Chondrocyte (in vitro differentiated cells): ENCODE measurements at regions not wholly inside any gene's neighbourhood (a gene's known extent, or its start where the extent isn't known, plus 50 kb on each side); places are given as distances from the start of the nearest gene placed in this dataset.
"Not testable (repeated sequence)": the region's sequence is repeated elsewhere in the genome, so short reads cannot be mapped to it uniquely, and the experiment has no call there.

Experiments used
- DNase-seq: peaks from one replicate; pipeline ENCODE4 v3.0.0; 2021; ENCODE audit warnings: mixed read lengths, low spot score
- H3K27ac Mint-ChIP-seq: one replicate; pipeline ENCODE4 v1.8.0; 2021; ENCODE audit warnings: mild to moderate bottlenecking, moderate library complexity, mixed read lengths; ENCODE audit not compliant: unreplicated experiment
- H3K27me3 Mint-ChIP-seq: 2 replicates; pipeline ENCODE4 v1.8.0; 2021; ENCODE audit warnings: low read depth, mixed read lengths
- H3K36me3 Mint-ChIP-seq: 2 replicates; pipeline ENCODE4 v1.8.0; 2021; ENCODE audit warnings: low read depth, mixed read lengths
- H3K4me1 Mint-ChIP-seq: 2 replicates; pipeline ENCODE4 v1.8.0; 2021; ENCODE audit warnings: low read depth, mild to moderate bottlenecking, mixed read lengths
- H3K4me3 Mint-ChIP-seq: one replicate; pipeline ENCODE4 v1.8.0; 2021; ENCODE audit warnings: mild to moderate bottlenecking, moderate library complexity, mixed read lengths; ENCODE audit not compliant: unreplicated experiment
- H3K9me3 Mint-ChIP-seq: 2 replicates; pipeline ENCODE4 v1.8.0; 2021; ENCODE audit warnings: low read depth, mixed read lengths
- TF ChIP-seq, protein P1 (sequence below): fragments of 200-600 bp; sonication (generic); IDR thresholded peaks from 2 replicates; pipeline ENCODE4 v1.5.0; 2021; ENCODE audit warnings: antibody characterized with exemption, mild to moderate bottlenecking, moderate library complexity

DNA sequence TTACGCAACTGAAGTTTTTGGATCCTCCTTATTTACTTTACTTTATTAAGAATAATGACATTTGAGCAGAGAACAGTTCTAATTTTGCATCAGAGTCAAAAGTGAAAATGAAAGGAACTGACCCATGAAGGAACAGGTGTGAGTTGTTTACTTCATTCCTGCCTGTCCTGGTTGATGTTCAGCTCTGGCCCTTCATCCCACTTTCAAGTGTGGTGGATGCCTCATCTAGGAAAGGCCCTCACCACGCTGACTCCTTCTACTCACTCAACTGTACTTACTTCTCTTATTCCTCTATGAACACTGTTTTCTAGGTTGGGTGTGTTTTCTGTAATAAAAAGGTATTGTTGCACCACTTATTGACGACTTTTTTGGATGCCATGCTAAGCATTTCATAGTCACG is 61.8 kb upstream of the PLEKHG4B start:
- DNase-seq = no peak
- Mint-ChIP-seq H3K9me3 (peaks cover 9% of the 10 kb centered on the region), H3K27me3 (peaks cover 66% of the 10 kb centered on the region), H3K27ac (no peak overlapping the region), H3K4me1 (no peaks in the 10 kb centered on the region), H3K4me3 (no peak overlapping the region), H3K36me3 (peaks cover 3% of the 10 kb centered on the region)
- TF ChIP-seq, protein P1, sequence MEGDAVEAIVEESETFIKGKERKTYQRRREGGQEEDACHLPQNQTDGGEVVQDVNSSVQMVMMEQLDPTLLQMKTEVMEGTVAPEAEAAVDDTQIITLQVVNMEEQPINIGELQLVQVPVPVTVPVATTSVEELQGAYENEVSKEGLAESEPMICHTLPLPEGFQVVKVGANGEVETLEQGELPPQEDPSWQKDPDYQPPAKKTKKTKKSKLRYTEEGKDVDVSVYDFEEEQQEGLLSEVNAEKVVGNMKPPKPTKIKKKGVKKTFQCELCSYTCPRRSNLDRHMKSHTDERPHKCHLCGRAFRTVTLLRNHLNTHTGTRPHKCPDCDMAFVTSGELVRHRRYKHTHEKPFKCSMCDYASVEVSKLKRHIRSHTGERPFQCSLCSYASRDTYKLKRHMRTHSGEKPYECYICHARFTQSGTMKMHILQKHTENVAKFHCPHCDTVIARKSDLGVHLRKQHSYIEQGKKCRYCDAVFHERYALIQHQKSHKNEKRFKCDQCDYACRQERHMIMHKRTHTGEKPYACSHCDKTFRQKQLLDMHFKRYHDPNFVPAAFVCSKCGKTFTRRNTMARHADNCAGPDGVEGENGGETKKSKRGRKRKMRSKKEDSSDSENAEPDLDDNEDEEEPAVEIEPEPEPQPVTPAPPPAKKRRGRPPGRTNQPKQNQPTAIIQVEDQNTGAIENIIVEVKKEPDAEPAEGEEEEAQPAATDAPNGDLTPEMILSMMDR = no peak

GRCh38 chr5:30556-30955 is 61.4 kb upstream of the PLEKHG4B start:
- H3K27ac Mint-ChIP-seq, H3K4me1 Mint-ChIP-seq, H3K9me3 Mint-ChIP-seq, H3K36me3 Mint-ChIP-seq, DNase-seq, H3K4me3 Mint-ChIP-seq: not testable (repeated sequence)
- peaks cover 67% of the 10 kb centered on the region for H3K27me3 Mint-ChIP-seq

DNA sequence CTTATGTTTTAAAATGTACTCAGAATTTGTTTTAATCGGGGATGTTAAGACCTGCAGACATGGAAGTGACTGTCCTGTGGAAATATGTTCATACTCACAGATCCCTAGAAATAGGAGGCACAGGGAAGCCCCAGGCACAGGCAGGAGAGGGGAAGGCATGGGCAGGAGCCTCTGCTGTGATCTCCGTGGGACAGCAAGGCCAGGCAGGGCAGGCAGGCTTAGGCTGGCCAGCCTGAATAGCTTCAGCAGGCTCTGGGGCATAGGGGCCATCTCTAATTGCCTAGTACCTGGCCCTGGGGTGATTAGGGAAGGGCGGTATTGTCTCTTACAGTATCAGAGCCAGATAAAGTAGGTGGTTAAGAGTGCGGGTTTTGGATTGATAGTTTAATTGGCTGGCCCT is 59.8 kb upstream of the PLEKHG4B start:
- Mint-ChIP-seq H3K4me1 (no peaks in the 10 kb centered on the region), H3K27me3 (peaks cover 62% of the 10 kb centered on the region), H3K9me3 (peaks cover 9% of the 10 kb centered on the region), H3K27ac (no peak overlapping the region), H3K36me3 (peaks cover 3% of the 10 kb centered on the region), H3K4me3 (no peak overlapping the region)
- TF ChIP-seq, protein P1 = no peak
- no peak for DNase-seq

GRCh38 chr5:35521-35920 is 56.4 kb upstream of the PLEKHG4B start:
- H3K4me3 Mint-ChIP-seq, H3K36me3 Mint-ChIP-seq, DNase-seq, H3K4me1 Mint-ChIP-seq, H3K27ac Mint-ChIP-seq, H3K9me3 Mint-ChIP-seq: not testable (repeated sequence)
- H3K27me3 Mint-ChIP-seq = peaks cover 62% of the 10 kb centered on the region

- not testable (repeated sequence) for H3K4me1 Mint-ChIP-seq, H3K4me3 Mint-ChIP-seq, H3K36me3 Mint-ChIP-seq, DNase-seq, H3K9me3 Mint-ChIP-seq, H3K27ac Mint-ChIP-seq
- peaks cover 63% of the 10 kb centered on the region for H3K27me3 Mint-ChIP-seq
Observed at GRCh38 chr5:37207-37606, 54.8 kb upstream of the PLEKHG4B start.

GRCh38 chr5:39979-40583 is 51.9 kb upstream of the PLEKHG4B start:
- Mint-ChIP-seq H3K27me3 (peaks cover 58% of the 10 kb centered on the region), H3K4me1 (no peaks in the 10 kb centered on the region), H3K27ac (no peak overlapping the region), H3K36me3 (no peaks in the 10 kb centered on the region), H3K9me3 (no peaks in the 10 kb centered on the region), H3K4me3 (no peak overlapping the region)
- TF ChIP-seq, protein P1 = no peak
- no peak for DNase-seq
